Inflammatory macrophage (primary cell): ENCODE measurements at regions not wholly inside any gene's neighbourhood (a gene's known extent, or its start where the extent isn't known, plus 50 kb on each side); places are given as distances from the start of the nearest gene placed in this dataset.

Experiments used
- DNase-seq, 2 donors: peaks; one replicate each; pipeline ENCODE4 v3.0.0-alpha.2; 2020 to 2022

DNA sequence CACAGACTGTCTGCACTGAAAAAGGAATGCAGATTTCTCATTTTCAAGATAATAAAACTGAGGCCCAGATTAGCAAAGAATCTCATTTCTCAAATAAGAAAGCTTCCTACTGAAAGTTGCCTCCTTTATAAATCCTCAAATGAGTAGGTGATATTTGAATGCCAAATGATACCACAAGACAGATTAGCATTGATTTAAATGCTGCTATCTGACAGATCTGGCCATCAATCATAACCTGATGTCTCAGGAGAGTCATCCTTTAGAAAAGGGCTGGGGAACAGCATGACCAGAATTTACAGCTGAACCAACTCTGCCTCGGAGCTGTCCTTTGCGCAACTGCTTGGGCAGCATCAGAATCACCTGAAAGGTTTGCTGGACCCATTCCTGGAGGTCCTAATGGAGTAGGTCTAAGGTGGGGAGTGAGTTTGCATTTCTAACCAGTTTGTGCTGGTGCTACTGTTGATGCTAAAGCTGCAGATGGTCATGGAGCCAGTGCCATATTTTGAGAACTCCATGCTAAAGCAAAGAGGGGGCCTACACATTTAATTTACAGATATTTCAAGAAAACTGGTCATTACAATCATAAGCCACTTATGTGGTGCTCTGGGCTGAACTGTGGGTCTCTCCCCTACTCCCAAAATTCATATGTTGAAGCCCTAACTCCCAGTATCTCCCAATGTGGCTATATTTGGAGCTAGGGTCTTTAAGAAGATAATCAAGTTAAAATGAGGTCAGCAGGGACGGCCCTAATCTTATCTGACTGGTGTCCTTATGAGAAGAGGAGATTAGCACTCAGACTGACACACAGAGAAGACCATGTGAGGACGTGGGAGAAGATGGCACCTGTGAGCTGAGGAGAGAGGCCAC lies 295.5 kb upstream of the JARID2 start:
- no peak for DNase-seq

DNA sequence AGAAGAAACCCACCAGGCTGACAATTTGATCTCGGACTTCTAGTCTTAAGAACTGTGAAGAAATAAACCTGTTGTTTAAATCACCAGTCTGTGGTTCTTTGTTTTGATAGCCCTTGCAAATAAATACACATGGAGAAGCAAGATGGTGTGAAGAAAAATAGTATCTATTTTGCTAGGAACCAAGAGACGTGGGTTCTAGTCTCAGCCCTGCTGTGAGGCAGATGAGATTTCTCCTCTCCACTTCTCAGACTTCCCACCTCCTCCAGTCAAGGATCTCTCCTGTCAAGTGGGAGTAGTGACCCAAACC lies 294.9 kb upstream of the JARID2 start:
- no peak for DNase-seq

GRCh38 chr6:14951704-14952103 lies 294.2 kb upstream of the JARID2 start:
- no peak for DNase-seq

GRCh38 chr6:14953836-14954235 lies 292.0 kb upstream of the JARID2 start:
- DNase-seq: peak in 1 of 2 donors; percentile 18

GRCh38 chr6:14957355-14958059 lies 288.4 kb upstream of the JARID2 start:
- DNase-seq: peak; percentile 46 to 51

GRCh38 chr6:14959324-14959885 lies 286.5 kb upstream of the JARID2 start:
- no peak for DNase-seq

- DNase-seq: no peak
These were observed 281.2 kb upstream of the JARID2 start for GRCh38 chr6:14964556-14965270.

GRCh38 chr6:14965424-14966075 lies 280.3 kb upstream of the JARID2 start:
- no peak for DNase-seq

- no peak for DNase-seq
These were observed 279.6 kb upstream of the JARID2 start for GRCh38 chr6:14966096-14966905.

DNA sequence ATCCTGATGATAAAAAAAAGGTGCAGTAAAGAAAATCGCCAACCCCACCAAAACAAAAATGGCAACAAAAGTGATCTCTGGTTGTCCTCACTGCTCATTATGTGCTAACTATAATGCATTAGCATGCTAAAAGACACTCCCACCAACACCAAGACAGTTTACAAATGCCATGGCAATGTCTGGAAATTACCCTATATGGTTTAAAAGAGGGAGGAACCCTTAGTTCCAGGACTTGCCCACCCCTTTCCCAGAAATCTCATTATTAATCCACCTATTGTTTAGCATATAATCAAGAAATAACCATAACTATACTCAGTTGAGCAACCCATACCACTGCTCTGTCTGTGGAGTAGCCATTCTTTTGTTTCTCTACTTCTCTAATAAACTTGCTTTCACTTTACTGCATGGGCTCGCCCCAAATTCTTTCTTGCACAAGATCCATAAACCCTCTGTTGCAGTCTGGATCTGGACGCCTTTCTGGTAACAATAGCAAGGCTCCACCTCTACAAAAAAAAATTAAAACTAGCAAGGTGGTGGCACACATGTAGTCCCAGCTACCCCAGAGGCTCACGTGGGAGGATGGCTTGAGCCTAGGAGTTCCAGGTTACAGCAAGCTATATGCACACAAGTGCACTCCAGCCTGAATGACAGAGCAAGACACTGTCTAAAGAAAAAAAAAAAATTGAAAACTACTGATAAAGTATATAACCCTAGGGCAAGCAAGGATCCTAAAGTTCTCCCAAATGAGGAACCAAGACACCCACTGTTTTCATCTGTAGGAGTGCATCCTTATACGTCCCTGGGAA lies 278.8 kb upstream of the JARID2 start:
- DNase-seq: peak; percentile 43 to 72

GRCh38 chr6:14968056-14968637 lies 277.7 kb upstream of the JARID2 start:
- DNase-seq: no peak

DNA sequence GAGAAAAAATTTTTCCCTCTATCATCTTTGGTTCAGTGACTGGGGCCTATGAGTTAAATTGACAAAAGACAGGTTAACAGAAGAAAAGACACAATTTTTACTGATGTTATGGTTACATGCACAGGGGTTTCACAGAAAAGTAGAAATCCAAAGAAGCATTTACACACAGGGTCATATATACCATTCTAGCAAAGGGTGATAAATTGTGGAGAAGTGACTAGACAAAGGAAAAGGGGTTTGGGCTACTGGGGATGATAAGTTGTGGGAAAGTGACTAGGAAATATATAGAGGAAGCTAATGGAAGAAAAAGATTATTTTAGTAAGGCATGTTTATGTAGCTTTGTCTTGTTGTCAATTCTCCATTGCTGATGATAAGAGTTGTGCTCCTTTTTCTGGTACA lies 276.7 kb upstream of the JARID2 start:
- no peak for DNase-seq

GRCh38 chr6:14972379-14973067 lies 273.3 kb upstream of the JARID2 start:
- DNase-seq: peak; percentile 36 to 37

DNA sequence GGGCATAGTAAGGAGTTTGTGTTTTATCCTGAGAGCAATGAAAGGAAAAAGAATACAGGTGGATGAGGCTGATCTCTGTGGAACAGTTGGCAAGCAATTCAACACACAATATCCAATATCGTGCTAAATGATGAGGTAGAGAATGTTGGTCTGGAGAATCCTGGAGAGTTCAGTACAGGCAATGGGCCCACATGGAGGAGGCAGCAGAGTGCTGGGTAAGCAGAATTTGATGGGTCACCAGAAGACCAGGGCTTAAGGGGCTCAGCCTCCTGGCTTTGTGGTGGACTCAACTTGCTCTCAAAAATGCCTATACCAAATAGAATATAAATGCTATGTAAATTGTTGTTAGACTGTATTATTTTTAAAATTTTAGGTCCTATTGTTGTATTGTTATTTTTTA lies 271.5 kb upstream of the JARID2 start:
- no peak for DNase-seq

DNA sequence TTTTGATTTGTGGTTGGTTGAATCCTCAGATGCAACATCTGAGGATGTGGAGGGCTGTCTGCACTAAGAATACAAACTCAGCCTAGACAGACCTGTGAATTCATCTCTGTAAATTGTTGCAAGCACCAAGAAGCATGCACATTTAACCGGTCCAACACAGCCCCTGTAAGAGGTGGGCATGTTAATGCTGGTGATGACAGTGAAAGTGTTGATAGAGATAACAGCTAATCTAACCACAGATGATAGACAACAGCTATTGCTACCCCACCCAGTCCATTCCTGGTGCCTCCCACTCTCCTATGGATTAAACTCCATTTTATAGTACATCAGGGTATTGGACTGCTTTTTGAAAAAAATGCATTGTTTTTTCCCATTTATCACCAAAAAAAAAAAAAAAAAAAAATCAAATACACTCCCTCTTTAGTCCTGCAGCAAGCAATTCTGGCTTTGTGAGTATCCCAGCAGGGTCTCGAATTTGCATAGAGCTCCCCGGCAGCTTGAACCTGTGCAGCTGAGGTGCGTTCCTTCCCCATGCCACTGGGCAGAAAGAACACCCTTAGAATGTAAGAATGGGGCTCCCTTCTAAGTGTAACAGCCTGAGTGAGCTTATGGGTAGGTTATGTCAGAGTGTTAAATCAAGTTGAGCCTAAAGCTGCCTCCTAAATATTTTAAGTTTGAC lies 270.9 kb upstream of the JARID2 start:
- no peak for DNase-seq

GRCh38 chr6:14975471-14975817 lies 270.4 kb upstream of the JARID2 start:
- DNase-seq: peak; percentile 51 to 68

DNA sequence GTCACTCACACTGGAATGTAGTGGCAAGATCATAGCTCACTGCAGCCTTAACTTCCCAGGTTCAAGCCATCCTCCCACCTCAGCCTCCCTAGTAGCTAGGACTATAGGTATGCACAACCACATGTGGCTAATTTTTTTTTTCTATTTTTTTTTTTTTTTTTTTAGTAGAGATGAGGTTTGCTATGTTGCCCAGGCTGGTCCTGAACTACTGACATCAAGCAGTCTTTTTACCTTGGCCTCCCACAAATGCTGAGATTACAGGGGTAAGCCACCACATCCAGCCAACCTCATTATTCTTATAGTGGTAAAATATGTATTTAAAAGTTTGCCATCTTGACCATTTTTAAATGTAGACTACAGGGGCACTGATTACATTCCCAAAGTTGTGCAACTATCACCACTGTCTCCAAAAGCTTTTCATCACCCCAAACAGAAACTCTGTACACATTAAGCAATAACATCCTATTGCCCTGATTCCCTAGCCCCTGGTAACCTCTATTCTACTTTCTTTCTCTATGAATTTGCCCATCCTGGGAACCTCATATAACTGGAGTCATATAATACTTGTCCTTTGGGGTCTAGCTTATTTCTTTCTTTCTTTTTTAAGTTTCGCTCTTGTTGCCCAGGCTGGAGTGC lies 268.0 kb upstream of the JARID2 start:
- no peak for DNase-seq

DNA sequence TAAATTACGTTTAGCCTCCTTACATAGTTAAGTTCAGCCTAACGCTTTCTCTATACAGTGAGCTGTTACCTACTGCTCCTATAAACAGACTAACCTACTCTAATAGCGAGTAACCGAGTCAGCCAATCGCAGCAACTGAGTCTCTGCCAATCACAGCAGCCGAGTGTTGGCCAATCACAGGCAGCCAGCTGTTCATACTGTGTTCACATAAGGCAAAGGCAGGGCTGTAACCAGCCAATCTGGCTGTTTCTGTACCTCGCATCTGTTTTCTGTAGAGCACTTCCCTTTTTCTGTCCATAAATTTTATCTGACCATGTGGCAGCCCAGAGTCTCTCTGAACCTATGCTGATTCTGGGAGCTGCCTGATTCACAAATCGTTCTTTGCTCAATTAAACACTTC lies 263.9 kb upstream of the JARID2 start:
- DNase-seq: peak; percentile 37 to 60
